ENCODE measurements at regions not wholly inside any gene's neighbourhood (a gene's known extent, or its start where the extent isn't known, plus 50 kb on each side); places are given as distances from the start of the nearest gene placed in this dataset.

DNA sequence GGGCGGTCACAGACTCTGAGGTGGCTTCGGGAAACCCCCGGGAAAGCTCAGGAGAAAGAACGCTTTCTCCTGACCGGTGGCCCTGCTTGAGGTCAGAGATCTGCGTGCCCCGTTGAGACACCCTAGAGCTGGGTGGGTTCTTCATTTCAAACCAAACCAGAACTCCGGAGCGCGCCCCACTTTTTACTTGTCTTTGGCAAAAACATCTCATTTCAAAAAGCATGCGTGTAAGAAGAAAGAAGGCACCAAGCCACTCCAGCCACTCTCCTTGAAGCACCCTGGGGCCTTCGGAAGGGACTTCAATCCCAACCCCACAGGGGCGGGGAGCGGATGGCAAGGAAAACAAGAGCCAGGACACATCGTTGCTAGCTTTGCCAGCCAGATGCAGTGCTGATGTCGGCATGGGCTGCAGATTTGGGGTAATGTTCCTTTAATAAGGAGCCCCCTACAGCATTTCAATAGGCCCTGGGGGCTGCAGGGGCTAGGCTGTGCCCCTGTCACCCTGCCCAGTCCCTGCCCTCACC is 171.7 kb downstream of the ERCC6L2 start:
- peaks cover 8% of the 10 kb centered on the region; the same call in 1 of the 2 replicates for H3K27me3 ChIP-seq (ENCODE audit: insufficient read depth)
- 0 out of 3 replicates have a peak, but pooled peaks cover 7% of the 10 kb centered on the region for H3K9me3 Mint-ChIP-seq
- H3K4me1 ChIP-seq (ENCODE audit: insufficient read depth), result peaks cover 18% of the 10 kb centered on the region
- H3K27ac ChIP-seq (ENCODE audit: low read depth), result no peak overlapping the region
- H3K79me2 ChIP-seq (replicated peaks; ENCODE audit: insufficient read depth), result no peaks in the 10 kb centered on the region
- H3F3A ChIP-seq (replicated peaks; ENCODE audit: low read depth), result no peaks in the 10 kb centered on the region
- H3K36me3 Mint-ChIP-seq (ENCODE audit: low read depth), result no peaks in the 10 kb centered on the region; the same call in 2 of the 3 replicates
- no peak overlapping the region for H3K4me3 Mint-ChIP-seq
- H4K20me1 ChIP-seq (replicated peaks; ENCODE audit: insufficient read depth), result no peaks in the 10 kb centered on the region
- H3K4me3 ChIP-seq, result no peak overlapping the region
- no peaks in the 10 kb centered on the region for H3K9me2 ChIP-seq (ENCODE audit: insufficient read depth)
- TF ChIP-seq ZNF114 (CRISPR knock-in tag; IDR thresholded peaks at IDR 0.05) (no peak), NANOG (IDR thresholded peaks at IDR 0.05; ENCODE audit: borderline replicate concordance) (no peak), EZH2 (IDR thresholded peaks at IDR 0.05; ENCODE audit: low read depth, unreplicated experiment) (no peak), CREB1 (CRISPR knock-in tag; IDR thresholded peaks at IDR 0.05; ENCODE audit: low read depth) (no peak), STAT1 (IDR thresholded peaks at IDR 0.05; ENCODE audit: unreplicated experiment) (no peak), ZNF331 (CRISPR knock-in tag; IDR thresholded peaks at IDR 0.05; ENCODE audit: low read depth) (no peak), JUNB (IDR thresholded peaks at IDR 0.05; ENCODE audit: unreplicated experiment) (no peak)
- TF ChIP-seq, protein P1, sequence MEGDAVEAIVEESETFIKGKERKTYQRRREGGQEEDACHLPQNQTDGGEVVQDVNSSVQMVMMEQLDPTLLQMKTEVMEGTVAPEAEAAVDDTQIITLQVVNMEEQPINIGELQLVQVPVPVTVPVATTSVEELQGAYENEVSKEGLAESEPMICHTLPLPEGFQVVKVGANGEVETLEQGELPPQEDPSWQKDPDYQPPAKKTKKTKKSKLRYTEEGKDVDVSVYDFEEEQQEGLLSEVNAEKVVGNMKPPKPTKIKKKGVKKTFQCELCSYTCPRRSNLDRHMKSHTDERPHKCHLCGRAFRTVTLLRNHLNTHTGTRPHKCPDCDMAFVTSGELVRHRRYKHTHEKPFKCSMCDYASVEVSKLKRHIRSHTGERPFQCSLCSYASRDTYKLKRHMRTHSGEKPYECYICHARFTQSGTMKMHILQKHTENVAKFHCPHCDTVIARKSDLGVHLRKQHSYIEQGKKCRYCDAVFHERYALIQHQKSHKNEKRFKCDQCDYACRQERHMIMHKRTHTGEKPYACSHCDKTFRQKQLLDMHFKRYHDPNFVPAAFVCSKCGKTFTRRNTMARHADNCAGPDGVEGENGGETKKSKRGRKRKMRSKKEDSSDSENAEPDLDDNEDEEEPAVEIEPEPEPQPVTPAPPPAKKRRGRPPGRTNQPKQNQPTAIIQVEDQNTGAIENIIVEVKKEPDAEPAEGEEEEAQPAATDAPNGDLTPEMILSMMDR (conservative IDR thresholded peaks at IDR 0.05; ENCODE audit: low read depth in 2 of 2), result no peak
- TF ChIP-seq, protein P2, sequence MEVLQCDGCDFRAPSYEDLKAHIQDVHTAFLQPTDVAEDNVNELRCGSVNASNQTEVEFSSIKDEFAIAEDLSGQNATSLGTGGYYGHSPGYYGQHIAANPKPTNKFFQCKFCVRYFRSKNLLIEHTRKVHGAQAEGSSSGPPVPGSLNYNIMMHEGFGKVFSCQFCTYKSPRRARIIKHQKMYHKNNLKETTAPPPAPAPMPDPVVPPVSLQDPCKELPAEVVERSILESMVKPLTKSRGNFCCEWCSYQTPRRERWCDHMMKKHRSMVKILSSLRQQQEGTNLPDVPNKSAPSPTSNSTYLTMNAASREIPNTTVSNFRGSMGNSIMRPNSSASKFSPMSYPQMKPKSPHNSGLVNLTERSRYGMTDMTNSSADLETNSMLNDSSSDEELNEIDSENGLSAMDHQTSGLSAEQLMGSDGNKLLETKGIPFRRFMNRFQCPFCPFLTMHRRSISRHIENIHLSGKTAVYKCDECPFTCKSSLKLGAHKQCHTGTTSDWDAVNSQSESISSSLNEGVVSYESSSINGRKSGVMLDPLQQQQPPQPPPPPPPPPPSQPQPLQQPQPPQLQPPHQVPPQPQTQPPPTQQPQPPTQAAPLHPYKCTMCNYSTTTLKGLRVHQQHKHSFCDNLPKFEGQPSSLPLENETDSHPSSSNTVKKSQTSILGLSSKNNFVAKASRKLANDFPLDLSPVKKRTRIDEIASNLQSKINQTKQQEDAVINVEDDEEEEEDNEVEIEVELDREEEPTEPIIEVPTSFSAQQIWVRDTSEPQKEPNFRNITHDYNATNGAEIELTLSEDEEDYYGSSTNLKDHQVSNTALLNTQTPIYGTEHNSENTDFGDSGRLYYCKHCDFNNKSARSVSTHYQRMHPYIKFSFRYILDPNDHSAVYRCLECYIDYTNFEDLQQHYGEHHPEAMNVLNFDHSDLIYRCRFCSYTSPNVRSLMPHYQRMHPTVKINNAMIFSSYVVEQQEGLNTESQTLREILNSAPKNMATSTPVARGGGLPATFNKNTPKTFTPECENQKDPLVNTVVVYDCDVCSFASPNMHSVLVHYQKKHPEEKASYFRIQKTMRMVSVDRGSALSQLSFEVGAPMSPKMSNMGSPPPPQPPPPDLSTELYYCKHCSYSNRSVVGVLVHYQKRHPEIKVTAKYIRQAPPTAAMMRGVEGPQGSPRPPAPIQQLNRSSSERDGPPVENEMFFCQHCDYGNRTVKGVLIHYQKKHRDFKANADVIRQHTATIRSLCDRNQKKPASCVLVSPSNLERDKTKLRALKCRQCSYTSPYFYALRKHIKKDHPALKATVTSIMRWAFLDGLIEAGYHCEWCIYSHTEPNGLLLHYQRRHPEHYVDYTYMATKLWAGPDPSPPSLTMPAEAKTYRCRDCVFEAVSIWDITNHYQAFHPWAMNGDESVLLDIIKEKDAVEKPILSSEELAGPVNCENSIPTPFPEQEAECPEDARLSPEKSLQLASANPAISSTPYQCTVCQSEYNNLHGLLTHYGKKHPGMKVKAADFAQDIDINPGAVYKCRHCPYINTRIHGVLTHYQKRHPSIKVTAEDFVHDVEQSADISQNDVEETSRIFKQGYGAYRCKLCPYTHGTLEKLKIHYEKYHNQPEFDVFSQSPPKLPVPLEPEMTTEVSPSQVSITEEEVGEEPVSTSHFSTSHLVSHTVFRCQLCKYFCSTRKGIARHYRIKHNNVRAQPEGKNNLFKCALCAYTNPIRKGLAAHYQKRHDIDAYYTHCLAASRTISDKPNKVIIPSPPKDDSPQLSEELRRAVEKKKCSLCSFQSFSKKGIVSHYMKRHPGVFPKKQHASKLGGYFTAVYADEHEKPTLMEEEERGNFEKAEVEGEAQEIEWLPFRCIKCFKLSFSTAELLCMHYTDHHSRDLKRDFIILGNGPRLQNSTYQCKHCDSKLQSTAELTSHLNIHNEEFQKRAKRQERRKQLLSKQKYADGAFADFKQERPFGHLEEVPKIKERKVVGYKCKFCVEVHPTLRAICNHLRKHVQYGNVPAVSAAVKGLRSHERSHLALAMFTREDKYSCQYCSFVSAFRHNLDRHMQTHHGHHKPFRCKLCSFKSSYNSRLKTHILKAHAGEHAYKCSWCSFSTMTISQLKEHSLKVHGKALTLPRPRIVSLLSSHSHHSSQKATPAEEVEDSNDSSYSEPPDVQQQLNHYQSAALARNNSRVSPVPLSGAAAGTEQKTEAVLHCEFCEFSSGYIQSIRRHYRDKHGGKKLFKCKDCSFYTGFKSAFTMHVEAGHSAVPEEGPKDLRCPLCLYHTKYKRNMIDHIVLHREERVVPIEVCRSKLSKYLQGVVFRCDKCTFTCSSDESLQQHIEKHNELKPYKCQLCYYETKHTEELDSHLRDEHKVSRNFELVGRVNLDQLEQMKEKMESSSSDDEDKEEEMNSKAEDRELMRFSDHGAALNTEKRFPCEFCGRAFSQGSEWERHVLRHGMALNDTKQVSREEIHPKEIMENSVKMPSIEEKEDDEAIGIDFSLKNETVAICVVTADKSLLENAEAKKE (CRISPR knock-in tag; IDR thresholded peaks at IDR 0.05), result no peak
- TF ChIP-seq, protein P3, sequence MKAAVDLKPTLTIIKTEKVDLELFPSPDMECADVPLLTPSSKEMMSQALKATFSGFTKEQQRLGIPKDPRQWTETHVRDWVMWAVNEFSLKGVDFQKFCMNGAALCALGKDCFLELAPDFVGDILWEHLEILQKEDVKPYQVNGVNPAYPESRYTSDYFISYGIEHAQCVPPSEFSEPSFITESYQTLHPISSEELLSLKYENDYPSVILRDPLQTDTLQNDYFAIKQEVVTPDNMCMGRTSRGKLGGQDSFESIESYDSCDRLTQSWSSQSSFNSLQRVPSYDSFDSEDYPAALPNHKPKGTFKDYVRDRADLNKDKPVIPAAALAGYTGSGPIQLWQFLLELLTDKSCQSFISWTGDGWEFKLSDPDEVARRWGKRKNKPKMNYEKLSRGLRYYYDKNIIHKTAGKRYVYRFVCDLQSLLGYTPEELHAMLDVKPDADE (IDR thresholded peaks at IDR 0.05), result no peak
- TF ChIP-seq, protein P4, sequence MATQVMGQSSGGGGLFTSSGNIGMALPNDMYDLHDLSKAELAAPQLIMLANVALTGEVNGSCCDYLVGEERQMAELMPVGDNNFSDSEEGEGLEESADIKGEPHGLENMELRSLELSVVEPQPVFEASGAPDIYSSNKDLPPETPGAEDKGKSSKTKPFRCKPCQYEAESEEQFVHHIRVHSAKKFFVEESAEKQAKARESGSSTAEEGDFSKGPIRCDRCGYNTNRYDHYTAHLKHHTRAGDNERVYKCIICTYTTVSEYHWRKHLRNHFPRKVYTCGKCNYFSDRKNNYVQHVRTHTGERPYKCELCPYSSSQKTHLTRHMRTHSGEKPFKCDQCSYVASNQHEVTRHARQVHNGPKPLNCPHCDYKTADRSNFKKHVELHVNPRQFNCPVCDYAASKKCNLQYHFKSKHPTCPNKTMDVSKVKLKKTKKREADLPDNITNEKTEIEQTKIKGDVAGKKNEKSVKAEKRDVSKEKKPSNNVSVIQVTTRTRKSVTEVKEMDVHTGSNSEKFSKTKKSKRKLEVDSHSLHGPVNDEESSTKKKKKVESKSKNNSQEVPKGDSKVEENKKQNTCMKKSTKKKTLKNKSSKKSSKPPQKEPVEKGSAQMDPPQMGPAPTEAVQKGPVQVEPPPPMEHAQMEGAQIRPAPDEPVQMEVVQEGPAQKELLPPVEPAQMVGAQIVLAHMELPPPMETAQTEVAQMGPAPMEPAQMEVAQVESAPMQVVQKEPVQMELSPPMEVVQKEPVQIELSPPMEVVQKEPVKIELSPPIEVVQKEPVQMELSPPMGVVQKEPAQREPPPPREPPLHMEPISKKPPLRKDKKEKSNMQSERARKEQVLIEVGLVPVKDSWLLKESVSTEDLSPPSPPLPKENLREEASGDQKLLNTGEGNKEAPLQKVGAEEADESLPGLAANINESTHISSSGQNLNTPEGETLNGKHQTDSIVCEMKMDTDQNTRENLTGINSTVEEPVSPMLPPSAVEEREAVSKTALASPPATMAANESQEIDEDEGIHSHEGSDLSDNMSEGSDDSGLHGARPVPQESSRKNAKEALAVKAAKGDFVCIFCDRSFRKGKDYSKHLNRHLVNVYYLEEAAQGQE (IDR thresholded peaks at IDR 0.05; ENCODE audit: unreplicated experiment), result no peak
- H2AFZ ChIP-seq, result peak overlapping the region; percentile 96; the same call in 1 of the 2 replicates
- ATAC-seq (no peak), DNase-seq (ENCODE audit: low spot score) (no peak)
- H3K4me2 ChIP-seq, result no peak overlapping the region
- H3K27ac Mint-ChIP-seq, result no peak overlapping the region; the same call in 1 of the 2 replicates
- H3K27me3 Mint-ChIP-seq (ENCODE audit: insufficient read depth, low read depth, poor library complexity), result peaks cover 16% of the 10 kb centered on the region
- peaks cover 34% of the 10 kb centered on the region for H3K4me1 Mint-ChIP-seq
- no peaks in the 10 kb centered on the region for H3K36me3 ChIP-seq (ENCODE audit: insufficient read depth)
